Mesodermal cell (in vitro differentiated cells): ENCODE measurements at regions not wholly inside any gene's neighbourhood (a gene's known extent, or its start where the extent isn't known, plus 50 kb on each side); places are given as distances from the start of the nearest gene placed in this dataset.

Experiments
- H3K27ac ChIP-seq: 2 replicates; pipeline ENCODE4 v1.7.0; 2013; ENCODE audit warnings: mild to moderate bottlenecking, low read depth, low read length, moderate library complexity; ENCODE audit not compliant: severe bottlenecking
- H3K36me3 ChIP-seq: 2 replicates; pipeline ENCODE4 v1.7.1; 2013; ENCODE audit warnings: mild to moderate bottlenecking, low read length, moderate library complexity; ENCODE audit not compliant: control insufficient read depth, insufficient read depth
- H3K4me1 ChIP-seq: one replicate; pipeline ENCODE4 v1.7.1; 2013; ENCODE audit warnings: mild to moderate bottlenecking, low read length; ENCODE audit not compliant: insufficient read depth, control insufficient read depth, poor library complexity, severe bottlenecking
- H3K4me3 ChIP-seq: 2 replicates; pipeline ENCODE4 v1.7.0; 2013; ENCODE audit warnings: low read length, control low read depth, mild to moderate bottlenecking; ENCODE audit not compliant: insufficient read depth, poor library complexity, severe bottlenecking; ENCODE audit errors: extremely low read depth
- H3K9me3 ChIP-seq: 2 replicates; pipeline ENCODE4 v1.7.1; 2013; ENCODE audit warnings: mild to moderate bottlenecking, low read length, moderate library complexity; ENCODE audit not compliant: control insufficient read depth
- WGBS, 2 experiments: methylation state at CpG; one replicate each; pipeline ENCODE4 v1.1.5; 2013; ENCODE audit warnings: missing lambda C conversion rate in 2 of 2; ENCODE audit not compliant: insufficient coverage in 2 of 2; 5-methylcytosine and 5-hydroxymethylcytosine counted together

- no peak overlapping the region for H3K27ac ChIP-seq
- no peaks in the 10 kb centered on the region for H3K36me3 ChIP-seq
- H3K9me3 ChIP-seq = no peaks in the 10 kb centered on the region
- H3K4me1 ChIP-seq = no peaks in the 10 kb centered on the region
- no peak overlapping the region for H3K4me3 ChIP-seq
- 100% methylated on average over 1 of the region's 3 CpGs; no CpG with 5 or more reads in 1 of the 2 experiments for WGBS, 2 experiments
Measured at GRCh38 chr13:99640260-99640659, 139.0 kb downstream of the TM9SF2 start.

GRCh38 chr13:99639126-99639525 lies 137.9 kb downstream of the TM9SF2 start:
- Histone ChIP-seq H3K9me3 (no peaks in the 10 kb centered on the region), H3K27ac (no peak overlapping the region), H3K36me3 (no peaks in the 10 kb centered on the region), H3K4me3 (no peak overlapping the region), H3K4me1 (no peaks in the 10 kb centered on the region)
- WGBS, 2 experiments = 93% methylated on average over 2 of the region's 4 CpGs; no CpG with 5 or more reads in 1 of the 2 experiments

GRCh38 chr13:99636728-99637353 lies 135.6 kb downstream of the TM9SF2 start:
- H3K9me3 ChIP-seq = no peaks in the 10 kb centered on the region
- no peak overlapping the region for H3K27ac ChIP-seq
- H3K4me3 ChIP-seq = no peak overlapping the region
- H3K4me1 ChIP-seq = no peaks in the 10 kb centered on the region
- WGBS, 2 experiments = 83 to 94% methylated on average over 4 to 5 of the region's 7 CpGs
- H3K36me3 ChIP-seq = no peaks in the 10 kb centered on the region

GRCh38 chr13:99636306-99636705 lies 135.0 kb downstream of the TM9SF2 start:
- no peak overlapping the region for H3K27ac ChIP-seq
- H3K9me3 ChIP-seq = no peaks in the 10 kb centered on the region
- WGBS, 2 experiments = 50 to 79% methylated on average over 1 of the region's 1 CpG
- no peaks in the 10 kb centered on the region for H3K36me3 ChIP-seq
- no peaks in the 10 kb centered on the region for H3K4me1 ChIP-seq
- H3K4me3 ChIP-seq = no peak overlapping the region

- no peaks in the 10 kb centered on the region for H3K9me3 ChIP-seq
- 83 to 87% methylated on average over 6 to 7 of the region's 7 CpGs for WGBS, 2 experiments
- H3K4me1 ChIP-seq = no peaks in the 10 kb centered on the region
Measured at GRCh38 chr13:99634672-99635071, 133.4 kb downstream of the TM9SF2 start.

GRCh38 chr13:99630269-99630898 lies 129.1 kb downstream of the TM9SF2 start:
- Histone ChIP-seq H3K4me3 (no peak overlapping the region), H3K27ac (no peak overlapping the region), H3K36me3 (no peaks in the 10 kb centered on the region), H3K9me3 (no peaks in the 10 kb centered on the region), H3K4me1 (no peaks in the 10 kb centered on the region)
- no CpG with 5 or more reads among the region's 3 CpGs for WGBS, 2 experiments

More at GRCh38 chr13:99634672-99635071, 133.4 kb downstream of the TM9SF2 start:
- no peak overlapping the region for H3K27ac ChIP-seq
- H3K4me3 ChIP-seq = no peak overlapping the region
- H3K36me3 ChIP-seq = no peaks in the 10 kb centered on the region

GRCh38 chr13:99629641-99630040 lies 128.4 kb downstream of the TM9SF2 start:
- WGBS, 2 experiments = 85 to 100% methylated on average over 1 to 3 of the region's 5 CpGs
- no peaks in the 10 kb centered on the region for H3K4me1 ChIP-seq
- H3K9me3 ChIP-seq = no peaks in the 10 kb centered on the region
- no peaks in the 10 kb centered on the region for H3K36me3 ChIP-seq
- H3K4me3 ChIP-seq = no peak overlapping the region
- H3K27ac ChIP-seq = no peak overlapping the region

GRCh38 chr13:99628442-99628841 lies 127.2 kb downstream of the TM9SF2 start:
- no peak overlapping the region for H3K4me3 ChIP-seq
- H3K9me3 ChIP-seq = no peaks in the 10 kb centered on the region
- H3K4me1 ChIP-seq = no peaks in the 10 kb centered on the region
- no peak overlapping the region for H3K27ac ChIP-seq
- H3K36me3 ChIP-seq = no peaks in the 10 kb centered on the region

GRCh38 chr13:99626461-99627082 lies 125.3 kb downstream of the TM9SF2 start:
- Histone ChIP-seq H3K27ac (no peak overlapping the region), H3K4me3 (no peak overlapping the region), H3K4me1 (no peaks in the 10 kb centered on the region), H3K9me3 (no peaks in the 10 kb centered on the region), H3K36me3 (no peaks in the 10 kb centered on the region)
- whole genome bisulfite sequencing, 2 experiments = 88 to 89% methylated on average over 4 to 7 of the region's 8 CpGs

GRCh38 chr13:99624936-99625540 lies 123.8 kb downstream of the TM9SF2 start:
- 65% methylated on average over 10 to 12 of the region's 12 CpGs for WGBS, 2 experiments
- Histone ChIP-seq H3K36me3 (no peaks in the 10 kb centered on the region), H3K4me1 (no peaks in the 10 kb centered on the region), H3K9me3 (no peaks in the 10 kb centered on the region), H3K27ac (no peak overlapping the region), H3K4me3 (no peak overlapping the region)
